ENCODE measurements at regions not wholly inside any gene's neighbourhood (a gene's known extent, or its start where the extent isn't known, plus 50 kb on each side); places are given as distances from the start of the nearest gene placed in this dataset.
"Not testable (repeated sequence)": the region's sequence is repeated elsewhere in the genome, so short reads cannot be mapped to it uniquely, and the experiment has no call there.

DNA sequence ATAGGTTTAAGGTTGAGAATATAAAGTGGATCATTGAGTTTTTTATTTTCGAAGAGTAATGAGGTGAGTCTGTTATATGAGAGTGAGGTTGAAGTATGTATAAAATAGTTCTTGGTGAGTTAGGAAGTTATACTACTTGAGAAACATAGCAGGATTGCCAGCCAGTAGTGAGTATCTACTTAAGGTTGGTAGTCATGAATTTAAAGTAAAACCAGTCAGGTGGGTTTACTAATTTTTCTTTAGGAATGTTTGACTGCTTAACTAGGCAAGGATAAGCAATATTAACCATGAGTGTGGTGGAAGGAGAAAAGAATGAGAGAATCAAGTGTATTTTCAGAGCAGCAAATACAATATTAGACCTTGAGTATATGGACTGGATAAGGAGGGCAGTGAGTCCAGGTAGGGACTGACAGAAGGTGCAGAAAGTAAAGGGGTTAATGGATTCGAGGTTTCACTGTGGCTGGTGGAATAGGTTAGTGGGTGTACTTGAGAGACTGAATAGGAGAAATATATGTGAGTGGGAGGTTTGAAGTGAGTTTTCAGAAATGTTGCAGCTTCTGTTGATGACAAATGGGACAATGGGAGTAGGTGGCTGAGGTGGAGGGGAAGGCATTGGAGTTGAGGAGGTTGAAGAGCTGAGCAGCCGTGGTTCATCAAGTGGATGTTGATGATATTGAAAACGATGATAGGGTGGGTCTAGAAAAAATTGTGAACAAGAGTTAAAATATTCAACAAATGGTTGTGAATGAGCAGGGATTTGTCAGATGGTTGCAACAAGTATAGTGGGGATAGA, 232.5 kb upstream of the ASCC3 start:
- peak; percentile 10 for DNase-seq (ENCODE audit: low spot score)

DNA sequence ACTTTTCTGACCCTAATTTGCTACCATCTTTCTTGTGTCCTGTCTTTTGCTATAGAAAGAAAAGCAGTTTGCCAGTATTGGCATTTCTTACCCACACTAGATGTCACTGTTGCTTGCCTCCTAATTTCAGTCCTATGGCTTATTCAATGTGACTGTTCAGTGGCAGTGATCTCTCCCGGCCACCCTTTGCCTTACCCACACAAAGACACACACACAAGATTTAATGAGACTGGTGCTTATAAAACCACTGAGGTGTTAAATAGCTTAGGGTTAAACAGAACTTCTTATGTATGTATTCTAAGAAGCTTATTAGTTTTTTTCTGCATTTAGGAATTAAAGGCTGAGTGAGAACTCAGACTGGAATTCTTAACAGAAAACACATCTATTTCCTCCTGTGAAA, 233.6 kb upstream of the ASCC3 start:
- peak; percentile 76 for DNase-seq (ENCODE audit: low spot score)

- DNase-seq (ENCODE audit: low spot score), result no peak
Observed at GRCh38 chr6:101116337-101116736, 235.2 kb upstream of the ASCC3 start.

DNA sequence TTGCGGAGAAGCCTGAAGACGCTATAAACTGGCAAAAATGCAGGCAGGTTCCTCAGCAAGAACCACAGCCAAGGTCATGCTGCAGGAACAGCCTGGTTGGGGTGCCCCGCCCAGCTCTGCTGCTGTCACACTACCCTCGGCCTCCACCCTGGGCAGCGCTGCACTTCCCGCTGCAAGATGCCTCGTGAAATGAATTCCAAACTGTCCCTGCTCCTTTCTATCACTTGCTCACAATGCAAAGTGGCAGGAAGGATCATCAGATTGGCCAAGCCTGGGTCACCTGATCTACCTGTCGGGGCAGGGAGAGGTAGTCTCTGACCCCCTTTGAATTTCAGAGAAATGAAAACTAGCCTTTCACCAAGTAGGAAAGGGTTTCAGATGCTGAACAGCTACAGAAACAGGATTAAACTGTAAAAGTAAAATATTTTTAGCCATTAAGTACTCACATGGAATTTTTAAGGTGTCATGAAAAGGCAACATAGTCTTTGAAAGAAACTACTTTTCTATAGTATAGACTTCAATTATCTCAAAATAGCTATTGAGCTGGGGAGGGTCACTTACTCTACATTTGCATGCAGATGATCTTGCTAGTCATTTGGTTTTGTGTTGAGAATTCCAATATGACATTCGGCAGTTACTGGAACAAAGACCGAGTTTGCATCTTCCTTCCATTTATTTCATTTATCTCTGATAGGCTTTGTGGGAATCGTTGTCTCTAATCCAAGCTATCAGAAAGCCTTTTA, 236.4 kb upstream of the ASCC3 start:
- no peak for DNase-seq (ENCODE audit: low spot score)

DNA sequence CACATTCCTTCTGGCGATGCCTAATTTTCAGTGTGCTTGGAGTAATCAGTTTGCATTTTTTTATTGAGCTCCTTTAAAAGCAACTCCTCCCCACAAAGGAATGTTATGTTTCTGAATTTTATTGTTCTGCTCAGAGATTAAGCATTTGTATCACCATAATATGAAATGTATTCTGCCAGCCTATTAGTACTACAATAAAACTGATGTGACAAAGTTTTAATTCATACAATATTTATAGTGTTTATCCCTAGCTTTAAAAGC, 236.9 kb upstream of the ASCC3 start:
- DNase-seq (ENCODE audit: low spot score), result no peak

GRCh38 chr6:101120747-101121146, 239.6 kb upstream of the ASCC3 start:
- DNase-seq (ENCODE audit: low spot score), result no peak

DNA sequence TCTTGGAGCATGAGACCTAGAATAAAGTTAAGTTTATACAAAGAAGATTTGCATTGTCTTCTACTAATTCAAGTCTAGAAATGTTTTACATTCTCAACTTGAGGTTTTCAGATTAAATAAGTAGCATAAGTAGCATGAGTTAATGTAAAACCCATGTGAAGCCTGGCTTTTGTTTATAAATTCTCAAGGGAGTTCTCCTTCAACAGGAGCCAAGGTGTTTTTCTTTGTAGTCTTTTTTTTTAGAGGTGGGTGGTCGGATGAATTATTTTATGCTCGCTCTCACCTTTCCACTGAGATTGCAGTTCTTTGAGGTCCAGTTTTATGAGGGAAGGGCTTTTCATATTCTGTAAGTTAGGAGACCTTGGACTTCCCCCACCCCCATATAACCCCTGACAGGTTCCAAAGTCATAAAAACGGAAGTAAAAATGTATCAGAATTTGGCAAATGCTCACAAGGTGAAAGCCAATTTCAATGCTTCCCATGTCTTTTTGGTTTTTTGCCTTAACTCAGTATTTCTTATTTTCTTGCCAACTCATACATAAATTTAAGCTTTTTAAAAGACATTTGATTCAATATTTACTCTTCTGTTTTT, 244.3 kb upstream of the ASCC3 start:
- no peak for DNase-seq (ENCODE audit: low spot score)

DNA sequence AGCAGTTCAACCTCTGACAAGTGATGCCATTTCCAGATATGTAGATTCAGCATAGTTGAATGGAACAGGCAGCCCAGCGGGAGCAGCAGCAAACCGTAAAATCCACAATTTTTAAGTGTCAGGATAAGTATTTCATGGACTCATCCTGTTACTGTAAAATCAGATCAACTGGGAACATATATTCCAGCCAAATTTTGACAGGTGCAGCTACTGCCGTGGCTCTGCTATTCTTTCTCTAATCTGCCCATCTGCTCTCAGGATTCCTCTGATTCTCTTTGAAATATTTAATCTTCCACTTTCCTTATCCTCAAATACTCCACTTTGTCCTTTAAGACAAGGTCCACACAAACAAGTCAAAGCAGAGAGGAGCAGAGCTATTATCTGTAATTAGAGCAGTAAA, 245.4 kb upstream of the ASCC3 start:
- no peak for DNase-seq (ENCODE audit: low spot score)

- DNase-seq (ENCODE audit: low spot score), result no peak
Observed at GRCh38 chr6:101129851-101130250, 248.7 kb upstream of the ASCC3 start.

- no peak for DNase-seq (ENCODE audit: low spot score)
Observed at GRCh38 chr6:101146389-101146788, 247.1 kb upstream of the GRIK2 start.

- no peak for DNase-seq (ENCODE audit: low spot score)
Observed at GRCh38 chr6:101150226-101150625, 243.3 kb upstream of the GRIK2 start.

GRCh38 chr6:101157638-101158037, 235.9 kb upstream of the GRIK2 start:
- not testable (repeated sequence) for DNase-seq (ENCODE audit: low spot score)

- DNase-seq (ENCODE audit: low spot score), result no peak
Observed at GRCh38 chr6:101163611-101164010, 229.9 kb upstream of the GRIK2 start.

- no peak for DNase-seq (ENCODE audit: low spot score)
Observed at GRCh38 chr6:101167638-101168037, 225.9 kb upstream of the GRIK2 start.

DNA sequence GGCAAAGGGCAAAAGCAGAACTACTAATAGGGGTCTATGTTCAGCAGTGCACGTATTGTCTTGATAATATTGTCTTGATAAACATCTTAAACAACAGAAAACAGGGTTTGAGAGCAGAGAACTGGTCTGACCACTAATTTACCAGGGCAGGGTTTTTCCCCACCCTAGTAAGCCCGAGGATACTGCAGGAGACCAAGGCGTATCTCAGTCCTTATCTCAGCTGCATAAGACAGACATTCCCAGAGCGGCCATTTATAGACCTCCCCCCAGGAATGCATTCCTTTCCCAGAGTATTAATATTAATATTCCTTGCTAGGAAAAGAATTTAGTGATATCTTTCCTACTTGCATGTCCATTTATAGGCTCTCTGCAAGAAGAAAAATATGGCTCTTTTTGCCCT, 222.5 kb upstream of the GRIK2 start:
- not testable (repeated sequence) for DNase-seq (ENCODE audit: low spot score)

- DNase-seq (ENCODE audit: low spot score), result no peak
Observed at GRCh38 chr6:101178748-101179147, 214.8 kb upstream of the GRIK2 start.

GRCh38 chr6:101181006-101181405, 212.5 kb upstream of the GRIK2 start:
- no peak for DNase-seq (ENCODE audit: low spot score)

DNA sequence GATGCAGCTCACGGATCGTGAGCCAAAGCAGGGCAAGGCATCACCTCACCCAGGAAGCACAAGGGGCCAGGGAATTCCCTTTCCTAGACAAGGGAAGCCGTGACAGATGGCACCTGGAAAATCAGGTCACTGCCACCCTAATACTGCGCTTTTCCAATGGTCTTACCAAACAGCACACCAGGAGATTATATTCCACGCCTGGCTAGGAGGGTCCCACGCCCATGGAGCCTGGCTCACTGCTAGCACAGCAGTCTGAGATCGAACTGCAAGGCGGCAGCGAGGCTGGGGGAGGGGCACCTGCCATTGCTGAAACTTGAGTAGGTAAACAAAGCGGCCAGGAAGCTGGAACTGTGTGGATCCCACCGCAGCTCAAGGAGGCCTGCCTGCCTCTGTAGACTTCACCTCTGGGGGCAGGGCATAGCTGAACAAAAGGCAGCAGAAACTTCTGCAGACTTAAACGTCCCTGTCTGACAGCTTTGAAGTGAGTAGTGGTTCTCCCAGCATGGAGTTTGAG, 205.2 kb upstream of the GRIK2 start:
- not testable (repeated sequence) for DNase-seq (ENCODE audit: low spot score)

DNA sequence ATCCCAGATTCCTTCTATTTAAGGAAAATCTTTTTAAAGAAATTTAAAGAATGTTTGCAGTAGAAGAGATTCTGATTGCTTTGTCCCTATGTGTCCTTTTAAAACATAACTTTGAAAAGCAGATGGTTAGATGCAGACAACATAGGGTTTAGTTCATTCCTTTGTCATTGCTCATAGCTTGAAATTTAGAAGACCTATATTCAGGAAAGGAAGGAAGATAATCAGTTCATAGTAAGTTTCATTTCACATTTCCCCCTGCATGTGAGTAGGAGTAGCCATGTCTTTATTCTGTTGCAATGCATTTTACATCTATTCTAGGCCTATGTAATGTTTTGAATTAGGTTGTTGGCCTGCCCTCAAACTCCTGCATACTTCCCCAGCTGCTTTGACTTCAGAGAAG, 197.9 kb upstream of the GRIK2 start:
- DNase-seq (ENCODE audit: low spot score), result no peak

DNA sequence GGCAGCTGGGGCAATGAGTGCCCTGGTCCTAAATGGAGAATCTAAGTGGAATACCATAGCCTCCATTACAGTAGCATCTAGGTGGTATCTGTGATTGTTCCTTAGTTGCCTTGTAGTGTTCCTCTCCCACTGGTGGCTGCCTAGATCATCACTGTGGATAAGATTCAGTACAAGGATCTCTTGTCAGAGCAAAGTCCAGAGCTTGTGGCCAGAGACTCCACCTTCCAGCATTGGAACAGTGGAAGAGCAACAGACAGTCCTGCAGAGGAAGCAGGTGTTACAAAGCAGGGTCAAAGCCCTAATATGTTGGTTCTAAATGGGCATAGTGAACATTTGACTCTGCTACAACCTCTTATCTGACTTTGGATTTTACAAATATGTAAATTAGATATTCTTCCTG, 194.1 kb upstream of the GRIK2 start:
- DNase-seq (ENCODE audit: low spot score), result no peak

GRCh38 chr6:101202867-101203374, 190.6 kb upstream of the GRIK2 start:
- DNase-seq (ENCODE audit: low spot score), result no peak

DNA sequence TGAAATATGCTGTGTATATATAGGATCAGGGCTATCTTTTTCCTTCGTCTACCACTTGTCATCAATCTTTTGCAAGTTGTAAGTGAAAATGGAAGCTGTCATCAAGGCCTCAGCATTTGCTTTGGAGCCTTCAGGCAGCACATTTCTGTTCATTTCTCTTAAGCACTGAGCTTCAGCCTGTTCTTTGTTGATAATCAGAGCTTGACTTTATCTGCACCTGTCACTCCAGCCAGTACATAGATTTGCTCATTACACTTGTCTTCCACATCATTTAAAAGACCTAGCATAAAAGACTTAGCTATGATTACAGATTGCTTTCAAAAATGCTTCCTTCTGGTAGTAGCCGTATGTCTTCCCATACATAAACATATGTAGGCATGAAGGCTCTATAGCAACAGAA, 189.8 kb upstream of the GRIK2 start:
- DNase-seq (ENCODE audit: low spot score), result no peak

DNA sequence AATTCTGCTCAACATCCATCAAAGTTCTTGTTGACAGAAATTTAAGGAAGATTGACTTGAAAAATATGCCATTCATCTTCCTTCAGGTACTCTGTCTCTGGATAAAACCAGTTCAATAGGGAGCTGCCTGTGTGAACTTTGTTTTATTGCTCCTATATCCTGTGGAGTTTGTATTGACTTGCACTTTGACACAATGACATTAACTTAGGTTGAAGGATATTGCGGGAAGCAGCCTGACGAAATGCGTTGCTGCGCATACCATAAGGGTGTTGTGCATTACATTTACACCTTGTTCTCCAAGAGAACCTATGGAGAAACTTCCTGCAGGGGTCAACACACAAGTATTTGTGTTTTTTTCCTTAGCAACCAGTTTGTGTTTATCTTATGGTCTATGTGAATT, 185.4 kb upstream of the GRIK2 start:
- DNase-seq (ENCODE audit: low spot score), result no peak

Measured in Ammon's horn (tissue), 1 donor.